CD4-positive, alpha-beta T cell treated with Interleukin-10 for 1 hour (primary cell): ENCODE measurements at regions not wholly inside any gene's neighbourhood (a gene's known extent, or its start where the extent isn't known, plus 50 kb on each side); places are given as distances from the start of the nearest gene placed in this dataset.
"Not testable (repeated sequence)": the region's sequence is repeated elsewhere in the genome, so short reads cannot be mapped to it uniquely, and the experiment has no call there.

ENCODE experiments used
- DNase-seq: peaks from one replicate; pipeline ENCODE4 v3.0.0-alpha.2; 2020

DNA sequence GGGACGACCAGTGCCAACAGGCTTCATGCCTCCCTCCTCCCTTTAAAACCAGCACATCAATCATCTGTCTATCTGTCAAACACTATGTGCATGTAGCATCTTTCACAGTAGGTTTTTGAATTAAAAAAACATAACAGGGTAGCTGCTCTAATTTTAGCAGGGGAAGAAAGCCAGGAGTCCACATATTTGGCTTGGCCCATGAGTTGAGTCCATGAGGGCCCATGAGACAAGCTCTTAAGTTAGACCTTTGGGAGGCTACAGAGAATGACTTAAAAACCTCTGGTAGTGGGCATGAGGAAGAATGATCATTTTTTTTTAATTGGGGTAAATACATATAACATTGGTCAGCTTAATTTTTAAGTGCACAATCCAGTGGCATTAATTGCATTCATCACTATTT, 194.9 kb downstream of the UTRN start:
- DNase-seq = no peak

GRCh38 chr6:144480473-144480872, 195.3 kb downstream of the UTRN start:
- no peak for DNase-seq

DNA sequence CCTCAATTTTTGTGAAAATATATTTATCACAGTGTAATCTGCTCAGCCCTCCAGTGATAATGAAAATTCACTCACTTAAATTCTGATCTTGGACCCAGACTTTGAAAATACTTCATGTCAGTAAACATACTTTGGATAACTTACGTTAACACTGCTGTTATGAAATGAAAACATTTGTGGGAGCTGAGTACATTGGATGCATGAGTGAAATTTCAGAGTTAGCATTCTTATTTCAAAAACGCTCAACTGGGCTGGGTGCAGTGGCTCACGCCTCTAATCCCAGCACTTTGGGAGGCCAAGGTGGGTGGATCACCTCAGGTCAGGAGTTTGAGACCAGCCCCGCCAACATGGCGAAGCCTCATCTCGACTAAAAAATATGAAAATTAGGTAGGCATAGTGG, 196.4 kb downstream of the UTRN start:
- no peak for DNase-seq

DNA sequence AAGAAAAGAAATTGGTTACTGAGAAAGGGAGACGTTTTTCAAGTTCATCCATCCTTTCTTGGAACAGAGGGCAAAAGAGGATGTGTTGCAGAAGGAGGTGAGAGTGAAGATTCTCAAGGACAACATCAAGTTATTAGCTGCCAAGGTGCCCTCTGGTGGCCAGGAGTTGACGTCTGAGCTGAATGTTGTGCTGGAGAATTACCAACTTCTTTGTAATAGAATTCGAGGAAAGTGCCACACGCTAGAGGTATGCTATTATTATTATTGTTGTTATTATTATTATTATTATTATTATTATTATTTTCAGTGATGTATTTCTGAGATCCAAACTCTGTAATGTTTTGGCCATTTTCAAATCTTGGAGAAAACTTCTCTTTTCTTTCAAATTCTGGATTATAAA, 197.0 kb downstream of the UTRN start:
- peak; percentile 76 for DNase-seq

DNA sequence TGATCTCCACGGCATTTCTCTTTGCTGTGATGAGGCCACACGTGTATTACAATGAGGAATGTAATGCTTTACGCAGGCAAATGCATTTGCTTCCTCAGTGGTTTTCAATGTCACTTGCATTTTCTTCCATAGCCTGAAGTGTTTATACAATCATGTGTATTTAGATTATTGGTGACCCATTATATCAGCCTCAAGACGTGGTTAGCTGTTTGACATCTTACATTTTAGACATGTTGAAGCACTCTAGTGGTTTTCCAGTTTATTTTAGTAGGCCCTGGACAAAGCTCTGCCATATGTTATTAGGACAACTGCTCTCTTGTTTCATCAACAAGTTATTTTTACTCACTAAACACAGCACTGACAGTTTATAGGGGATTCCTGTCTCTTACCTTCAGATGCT, 200.4 kb downstream of the UTRN start:
- DNase-seq = no peak

GRCh38 chr6:144488590-144488989, 203.5 kb downstream of the UTRN start:
- DNase-seq = no peak

DNA sequence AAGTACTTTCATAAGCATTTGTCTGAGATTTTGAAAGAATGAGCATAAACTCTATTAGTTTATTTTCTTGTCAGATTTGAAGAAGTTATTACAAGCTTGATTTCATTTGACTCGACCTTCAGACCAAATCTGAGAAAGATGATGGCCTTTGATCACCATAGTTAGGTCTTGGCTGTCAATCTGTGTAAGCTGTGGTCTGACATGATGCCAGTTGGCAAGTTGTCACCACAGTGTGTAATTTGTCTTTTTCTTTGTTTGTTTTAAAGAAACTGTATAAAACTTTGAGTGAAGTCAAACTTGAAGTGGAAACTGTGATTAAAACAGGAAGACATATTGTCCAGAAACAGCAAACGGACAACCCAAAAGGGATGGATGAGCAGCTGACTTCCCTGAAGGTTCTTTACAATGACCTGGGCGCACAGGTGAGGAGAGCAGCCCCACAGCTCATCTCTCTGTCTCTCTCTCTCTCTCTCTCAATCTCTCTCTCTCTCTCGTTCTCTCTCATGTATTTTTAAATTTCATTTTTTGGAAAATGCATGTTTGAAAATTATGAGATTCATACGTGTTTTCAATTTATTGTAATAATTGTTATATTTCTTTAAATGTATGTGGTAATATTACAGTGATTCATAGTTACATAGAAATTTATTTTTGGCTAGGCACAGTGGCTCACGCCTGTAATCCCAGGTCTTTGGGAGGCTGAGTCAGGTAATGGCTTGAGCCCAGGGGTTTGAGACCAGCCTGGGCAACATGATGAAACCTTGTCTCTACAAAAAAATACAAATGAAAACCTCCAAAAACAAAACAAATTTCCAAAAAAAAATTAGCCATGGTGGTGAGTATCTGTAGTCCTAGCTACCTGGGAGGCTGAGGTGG, 208.1 kb downstream of the UTRN start:
- DNase-seq = no peak

- DNase-seq = not testable (repeated sequence)
Observed at GRCh38 chr6:144495076-144495475, 209.9 kb downstream of the UTRN start.

- no peak for DNase-seq
Observed at GRCh38 chr6:144497650-144498049, 212.5 kb downstream of the UTRN start.

- DNase-seq = no peak
Observed at GRCh38 chr6:144500892-144501291, 215.8 kb downstream of the UTRN start.

GRCh38 chr6:144505214-144505613, 220.1 kb downstream of the UTRN start:
- not testable (repeated sequence) for DNase-seq

DNA sequence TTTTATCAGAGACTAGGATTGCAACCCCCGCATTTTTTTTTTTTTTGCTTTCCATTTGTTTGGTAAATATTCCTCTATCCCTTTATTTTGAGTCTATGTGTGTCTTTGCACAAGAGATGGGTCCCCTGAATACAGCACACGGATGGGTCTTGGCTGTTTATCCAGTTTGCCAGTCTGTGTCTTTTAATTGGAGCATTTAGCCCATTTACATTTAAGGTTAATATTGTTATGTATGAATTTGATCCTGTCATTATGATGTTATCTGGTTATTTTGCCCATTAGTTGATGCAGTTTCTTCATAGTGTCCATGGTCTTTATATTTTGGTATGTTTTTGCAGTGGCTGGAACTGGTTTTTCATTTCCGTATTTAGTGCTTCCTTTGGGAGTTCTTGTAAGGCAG, 220.9 kb downstream of the UTRN start:
- DNase-seq = not testable (repeated sequence)

DNA sequence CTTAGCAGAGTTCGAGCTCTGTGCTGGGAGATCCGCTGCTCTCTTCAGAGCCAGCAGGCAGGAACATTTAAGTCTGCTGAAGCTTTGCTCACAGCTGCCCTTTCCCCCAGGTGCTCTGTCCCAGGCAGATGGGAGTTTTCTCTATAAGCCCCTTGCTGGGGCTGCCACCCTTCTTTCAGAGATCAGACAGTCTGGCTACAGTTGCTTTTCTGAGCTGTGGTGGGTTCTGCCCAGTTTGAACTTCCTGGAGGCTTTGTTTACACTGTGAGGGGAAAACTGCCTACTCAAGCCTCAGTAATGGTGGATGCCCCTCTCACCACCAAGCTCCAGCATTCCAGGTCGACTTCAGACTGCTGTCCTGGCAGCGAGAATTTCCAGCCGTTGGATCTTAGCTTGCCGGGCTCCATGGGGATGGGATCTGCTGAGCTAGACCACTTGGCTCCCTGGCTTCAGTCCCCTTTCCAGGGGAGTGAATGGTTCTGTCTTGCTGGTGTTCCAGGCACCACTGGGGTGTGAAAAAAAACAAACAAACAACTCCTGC, 222.7 kb downstream of the UTRN start:
- not testable (repeated sequence) for DNase-seq

- no peak for DNase-seq
Observed at GRCh38 chr6:144510859-144511258, 225.7 kb downstream of the UTRN start.

GRCh38 chr6:144515761-144516160, 230.6 kb downstream of the UTRN start:
- no peak for DNase-seq

GRCh38 chr6:144519426-144519825, 234.3 kb downstream of the UTRN start:
- DNase-seq = no peak

DNA sequence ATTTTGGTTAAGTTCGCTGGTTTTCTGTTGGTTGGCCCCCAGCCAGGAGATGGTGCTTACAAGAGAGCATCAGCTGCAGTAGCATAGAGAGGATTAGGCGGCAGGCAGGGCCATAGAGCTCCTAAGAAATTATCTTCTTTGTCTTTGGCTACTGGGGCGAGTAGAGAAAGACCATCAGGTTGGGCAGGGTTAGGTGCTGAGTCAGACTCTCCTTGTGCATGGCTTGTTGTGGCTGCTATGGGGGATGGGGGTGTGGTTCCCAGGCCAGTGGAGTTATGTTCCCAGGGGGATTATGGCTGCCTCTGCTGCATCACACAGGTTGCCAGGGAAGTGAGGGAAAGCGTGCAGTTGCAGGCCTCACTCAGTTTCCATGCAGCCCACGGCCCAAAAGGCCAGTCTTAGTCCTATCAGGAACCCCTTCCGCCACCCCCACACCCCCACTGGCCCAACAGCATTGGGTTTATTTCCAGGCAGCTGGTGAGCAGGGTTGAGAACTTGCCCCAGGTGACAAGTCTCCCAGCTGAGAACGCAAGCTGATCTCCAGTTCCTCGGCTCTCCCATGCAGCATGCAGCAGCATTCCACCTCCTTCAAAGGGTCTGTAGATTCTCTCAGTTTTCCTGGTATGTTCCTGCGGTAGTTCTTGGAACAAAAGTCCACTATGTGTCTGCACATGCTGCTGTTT, 243.7 kb downstream of the UTRN start:
- no peak for DNase-seq

DNA sequence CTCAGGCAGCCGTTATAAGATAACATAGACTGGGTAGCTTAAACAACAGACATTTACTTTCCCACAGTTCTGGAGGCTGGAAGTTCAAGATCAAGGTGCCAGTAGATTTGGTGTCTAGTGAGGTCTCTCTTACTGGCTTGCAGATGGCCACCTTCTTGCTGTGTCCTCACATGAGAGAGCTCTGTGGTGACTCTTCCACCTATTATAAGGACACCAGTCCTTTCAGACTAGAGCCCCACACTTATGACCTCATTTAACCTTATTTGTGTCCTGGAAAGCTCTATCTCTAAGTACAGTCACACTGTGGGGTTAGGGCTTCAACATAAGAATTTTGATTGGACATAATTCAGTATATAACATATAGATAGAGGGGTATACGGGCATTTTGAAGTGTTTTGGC, 245.0 kb downstream of the UTRN start:
- no peak for DNase-seq

- DNase-seq = not testable (repeated sequence)
Observed at GRCh38 chr6:144532238-144532637, 247.1 kb downstream of the UTRN start.

- DNase-seq = no peak
Observed at GRCh38 chr6:144534180-144534579, 249.0 kb downstream of the UTRN start.

- DNase-seq = no peak
Observed at GRCh38 chr6:144535630-144536029, 250.5 kb downstream of the UTRN start.

DNA sequence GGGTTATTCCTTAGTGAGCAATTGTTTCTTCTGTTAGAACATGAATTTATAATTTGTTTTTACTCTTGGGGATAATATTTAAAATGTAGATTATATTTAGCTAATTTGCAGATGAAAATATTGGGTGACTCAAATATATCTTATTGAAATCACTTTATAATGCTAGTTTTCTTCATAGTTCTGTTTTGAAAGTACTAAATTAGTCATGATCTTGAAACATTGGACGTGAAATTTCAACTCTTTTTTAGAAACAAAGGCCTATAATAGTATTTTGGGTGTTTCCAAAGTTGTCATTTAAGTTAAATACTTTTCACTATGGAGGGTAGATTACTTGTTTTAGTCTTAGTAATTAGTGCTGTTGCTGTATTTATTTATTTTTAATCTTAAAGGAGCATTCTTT, 250.9 kb downstream of the UTRN start:
- DNase-seq = no peak

- DNase-seq = no peak
Observed at GRCh38 chr6:144543006-144543871, 258.1 kb downstream of the UTRN start.
